Fibroblast of pulmonary artery (primary cell): ENCODE measurements at regions not wholly inside any gene's neighbourhood (a gene's known extent, or its start where the extent isn't known, plus 50 kb on each side); places are given as distances from the start of the nearest gene placed in this dataset.

Source experiments
- DNase-seq: peaks from one replicate; pipeline ENCODE4 v3.0.0-alpha.2; 2010; ENCODE audit warnings: low read depth
- H3K4me3 ChIP-seq: replicated peaks from 2 replicates; pipeline ENCODE4 v1.5.1; 2011; ENCODE audit warnings: low read depth, mild to moderate bottlenecking, control low read depth, low read length, moderate library complexity
- CTCF ChIP-seq: IDR thresholded peaks from 2 replicates; pipeline ENCODE4 v1.5.1; 2011; ENCODE audit warnings: mild to moderate bottlenecking, control low read depth, low read length, inconsistent platforms; ENCODE audit errors: missing control alignments

GRCh38 chr2:147500819-147501395 lies 343.9 kb upstream of the ACVR2A start:
- no peak for TF ChIP-seq CTCF
- no peak for DNase-seq
- no peak overlapping the region for H3K4me3 ChIP-seq

GRCh38 chr2:147500229-147500628 lies 344.6 kb upstream of the ACVR2A start:
- DNase-seq, result no peak
- no peak overlapping the region for H3K4me3 ChIP-seq
- no peak for TF ChIP-seq CTCF

GRCh38 chr2:147499785-147500184 lies 345.0 kb upstream of the ACVR2A start:
- TF ChIP-seq CTCF, result no peak
- no peak for DNase-seq
- no peak overlapping the region for H3K4me3 ChIP-seq

- H3K4me3 ChIP-seq, result no peak overlapping the region
- DNase-seq, result no peak
- TF ChIP-seq CTCF, result no peak
These were observed 349.1 kb upstream of the ACVR2A start for GRCh38 chr2:147495734-147496133.

GRCh38 chr2:147492471-147492870 lies 352.4 kb upstream of the ACVR2A start:
- DNase-seq, result no peak
- TF ChIP-seq CTCF, result no peak
- no peak overlapping the region for H3K4me3 ChIP-seq

- DNase-seq, result no peak
- no peak overlapping the region for H3K4me3 ChIP-seq
These were observed 353.3 kb upstream of the ACVR2A start for GRCh38 chr2:147491506-147491905.

More at GRCh38 chr2:147491506-147491905, 353.3 kb upstream of the ACVR2A start:
- TF ChIP-seq CTCF, result no peak
